Choroid plexus epithelial cell (primary cell): ENCODE measurements at regions not wholly inside any gene's neighbourhood (a gene's known extent, or its start where the extent isn't known, plus 50 kb on each side); places are given as distances from the start of the nearest gene placed in this dataset.

Experiments used
- DNase-seq: peaks from one replicate; pipeline ENCODE4 v3.0.0-alpha.2; 2010; ENCODE audit warnings: low read depth
- H3K4me3 ChIP-seq: 2 replicates; pipeline ENCODE4 v1.5.1; 2011; ENCODE audit warnings: low read depth, mild to moderate bottlenecking, control low read depth, low read length, moderate library complexity
- TF ChIP-seq, protein P1 (sequence below): conservative IDR thresholded peaks from 2 replicates; pipeline ENCODE4 v1.5.1; 2011; ENCODE audit warnings: low read depth, mild to moderate bottlenecking, control low read depth, inconsistent platforms, low read length, moderate library complexity

DNA sequence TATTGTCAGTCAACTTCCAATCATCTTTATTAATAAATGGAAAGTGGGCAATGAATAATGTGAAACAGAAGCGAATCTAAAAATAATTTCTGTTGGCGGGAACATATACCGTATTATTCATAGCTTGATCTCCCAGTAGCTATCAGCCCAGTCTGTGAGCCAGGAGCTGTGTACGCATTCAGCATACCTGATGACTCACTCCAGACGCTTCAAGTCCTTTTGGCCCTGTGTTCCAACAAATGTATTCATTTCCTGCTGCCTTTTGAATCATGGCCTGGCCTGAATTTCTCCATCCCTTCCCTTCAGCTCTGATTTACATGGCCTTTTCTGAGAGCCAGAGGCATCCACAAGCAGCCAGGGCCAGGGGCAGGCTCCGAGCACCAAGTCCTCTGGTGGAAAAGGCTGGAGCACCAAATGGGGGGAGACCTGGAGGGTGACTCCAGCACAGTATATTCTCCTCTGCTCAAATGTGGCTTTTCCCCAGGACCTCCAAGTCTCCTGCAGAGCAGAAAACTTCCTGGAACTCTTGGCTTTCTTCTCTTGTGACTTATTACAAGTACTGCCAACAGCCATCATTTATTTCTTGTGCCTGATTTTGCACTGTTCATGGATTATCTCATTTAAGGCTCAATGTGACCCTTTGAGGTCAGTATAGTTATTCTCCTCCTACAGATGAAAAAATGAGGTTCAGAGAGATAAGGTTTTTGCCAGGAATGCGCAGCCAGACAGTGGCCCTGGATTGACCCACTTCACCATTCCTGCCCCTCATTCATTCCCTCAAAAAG lies 108.7 kb downstream of the EN1 start:
- TF ChIP-seq, protein P1, sequence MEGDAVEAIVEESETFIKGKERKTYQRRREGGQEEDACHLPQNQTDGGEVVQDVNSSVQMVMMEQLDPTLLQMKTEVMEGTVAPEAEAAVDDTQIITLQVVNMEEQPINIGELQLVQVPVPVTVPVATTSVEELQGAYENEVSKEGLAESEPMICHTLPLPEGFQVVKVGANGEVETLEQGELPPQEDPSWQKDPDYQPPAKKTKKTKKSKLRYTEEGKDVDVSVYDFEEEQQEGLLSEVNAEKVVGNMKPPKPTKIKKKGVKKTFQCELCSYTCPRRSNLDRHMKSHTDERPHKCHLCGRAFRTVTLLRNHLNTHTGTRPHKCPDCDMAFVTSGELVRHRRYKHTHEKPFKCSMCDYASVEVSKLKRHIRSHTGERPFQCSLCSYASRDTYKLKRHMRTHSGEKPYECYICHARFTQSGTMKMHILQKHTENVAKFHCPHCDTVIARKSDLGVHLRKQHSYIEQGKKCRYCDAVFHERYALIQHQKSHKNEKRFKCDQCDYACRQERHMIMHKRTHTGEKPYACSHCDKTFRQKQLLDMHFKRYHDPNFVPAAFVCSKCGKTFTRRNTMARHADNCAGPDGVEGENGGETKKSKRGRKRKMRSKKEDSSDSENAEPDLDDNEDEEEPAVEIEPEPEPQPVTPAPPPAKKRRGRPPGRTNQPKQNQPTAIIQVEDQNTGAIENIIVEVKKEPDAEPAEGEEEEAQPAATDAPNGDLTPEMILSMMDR: no peak
- peak; percentile 99 for DNase-seq
- no peak overlapping the region for H3K4me3 ChIP-seq

DNA sequence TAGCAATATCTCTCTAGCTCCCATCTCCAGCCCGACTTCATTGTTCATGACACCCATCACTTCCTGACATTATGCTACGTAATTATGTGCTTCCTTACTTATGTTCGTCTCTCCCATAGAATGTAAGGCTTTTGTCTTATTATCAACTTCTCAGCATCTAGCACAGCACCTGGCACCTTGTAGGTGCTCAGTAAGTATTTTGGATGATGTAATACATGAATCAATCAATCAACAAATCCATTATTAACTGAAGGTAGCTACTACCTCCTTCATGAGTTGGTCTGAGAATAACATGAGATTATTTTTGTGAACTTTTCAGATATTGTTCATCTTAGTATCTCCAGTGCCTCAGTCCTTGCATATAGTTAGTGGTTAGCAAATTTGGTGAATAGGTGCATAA lies 109.3 kb downstream of the EN1 start:
- TF ChIP-seq, protein P1: no peak
- no peak for DNase-seq
- no peak overlapping the region for H3K4me3 ChIP-seq

DNA sequence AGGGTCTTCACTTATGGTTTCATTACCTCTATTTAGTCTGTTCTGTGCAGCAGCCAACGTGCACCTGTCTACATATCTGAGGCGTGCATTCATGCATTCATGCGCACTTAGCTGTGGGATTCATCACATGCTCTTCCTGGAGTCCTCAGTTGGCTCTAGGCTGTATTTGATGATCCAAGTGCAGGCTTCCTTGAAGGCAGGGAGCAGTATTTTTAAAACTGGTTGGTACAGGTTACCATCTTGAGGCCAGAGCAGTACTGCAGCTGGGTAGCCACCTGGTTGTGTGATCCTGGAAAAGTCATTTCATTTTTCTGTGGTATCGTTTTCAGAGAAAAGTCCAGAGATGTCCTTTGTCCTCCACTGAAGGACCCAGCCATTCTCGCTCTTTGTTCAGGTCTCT lies 109.8 kb downstream of the EN1 start:
- DNase-seq: no peak
- H3K4me3 ChIP-seq: no peak overlapping the region
- TF ChIP-seq, protein P1: no peak

- H3K4me3 ChIP-seq: no peak overlapping the region
- no peak for DNase-seq
- TF ChIP-seq, protein P1: no peak
These were observed 115.0 kb downstream of the EN1 start for GRCh38 chr2:118732432-118732831.

DNA sequence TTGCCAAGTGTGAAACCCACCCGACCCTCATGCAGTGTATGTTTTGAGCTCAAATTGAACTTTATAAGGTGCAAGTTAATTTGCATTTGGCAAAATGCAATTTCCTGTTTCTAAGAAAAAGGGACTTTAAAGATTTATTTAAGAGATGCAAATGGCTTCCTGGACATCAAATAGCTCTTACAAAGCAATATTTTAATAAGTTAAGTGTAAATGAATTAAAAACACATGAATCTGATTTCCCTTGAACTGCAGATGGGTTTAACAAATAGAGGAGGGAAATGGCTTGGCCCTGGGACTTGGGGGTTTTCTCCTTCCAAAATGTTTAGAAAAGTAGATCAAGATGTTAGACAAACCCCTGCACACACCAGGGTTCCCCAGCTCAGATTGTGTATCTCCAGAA lies 116.0 kb downstream of the EN1 start:
- TF ChIP-seq, protein P1: no peak
- DNase-seq: no peak
- no peak overlapping the region for H3K4me3 ChIP-seq

DNA sequence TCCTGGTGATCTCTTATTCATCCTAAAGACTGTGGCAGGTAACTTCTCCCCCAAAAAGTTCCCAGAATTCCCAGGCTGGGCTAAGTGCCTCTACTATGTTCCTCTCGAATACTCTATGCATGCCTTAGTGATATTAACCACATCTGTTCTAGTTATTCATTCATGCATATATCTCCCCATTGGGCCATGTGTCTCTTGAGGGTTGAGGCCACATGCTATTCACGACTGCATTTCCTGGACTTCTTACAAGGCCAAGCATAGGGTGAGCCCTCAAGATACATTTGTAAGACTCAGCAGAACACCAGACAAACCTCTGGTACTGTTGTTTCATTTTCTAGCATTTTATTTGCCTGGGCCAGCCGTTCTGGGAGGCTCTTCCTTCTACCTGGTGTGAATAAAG lies 117.0 kb downstream of the EN1 start:
- no peak overlapping the region for H3K4me3 ChIP-seq
- TF ChIP-seq, protein P1: no peak
- no peak for DNase-seq

GRCh38 chr2:118729760-118730159 lies 117.7 kb downstream of the EN1 start:
- DNase-seq: no peak
- TF ChIP-seq, protein P1: no peak
- no peak overlapping the region for H3K4me3 ChIP-seq
